ENCODE measurements at regions not wholly inside any gene's neighbourhood (a gene's known extent, or its start where the extent isn't known, plus 50 kb on each side); places are given as distances from the start of the nearest gene placed in this dataset.

DNA sequence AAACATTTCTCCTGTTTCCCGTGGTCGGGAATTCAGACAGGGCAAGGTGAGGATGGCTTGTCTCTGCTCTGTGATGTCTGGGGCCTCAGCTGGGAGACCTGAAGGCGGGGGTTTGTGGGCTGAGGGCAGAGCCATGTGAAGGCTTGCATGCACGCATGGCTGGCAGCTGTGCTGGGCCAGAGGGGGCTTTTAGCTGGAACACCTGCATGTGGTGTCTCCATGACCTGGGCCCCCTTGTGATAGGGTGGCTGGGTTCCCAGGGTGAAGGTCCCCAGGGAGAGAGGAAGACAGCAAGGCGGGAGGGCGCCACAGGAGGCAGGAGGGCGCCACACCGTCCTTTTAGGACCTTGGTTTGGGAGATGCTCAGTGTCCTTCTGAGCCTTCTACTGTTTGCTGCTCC lies 101.6 kb upstream of the PRR23E start:
- Histone ChIP-seq H3K79me2 (ENCODE audit: insufficient read depth, low read length) (no peaks in the 10 kb centered on the region), H3K9ac (ENCODE audit: insufficient read depth, low read length, poor library complexity, severe bottlenecking) (no peak overlapping the region), H3K4me2 (replicated peaks; ENCODE audit: extremely low read depth, low read length, poor library complexity, severe bottlenecking) (no peak overlapping the region), H3K4me1 (ENCODE audit: control insufficient read depth in 1 of 2, insufficient read depth in 2 of 2, low read length in 2 of 2) (no peaks in the 10 kb centered on the region), H3K9me3 (replicated peaks in 1 of 2; ENCODE audit: control insufficient read depth in 1 of 2, insufficient read depth in 1 of 2, low read length in 2 of 2) (no peaks in the 10 kb centered on the region), H3K27me3 (ENCODE audit: control insufficient read depth in 2 of 2, insufficient read depth in 2 of 2, low read length in 2 of 2) (no peaks in the 10 kb centered on the region), H3K4me3 (replicated peaks in 1 of 3; ENCODE audit: low read depth in 2 of 3, low read length in 3 of 3) (no peak overlapping the region), H2AFZ (ENCODE audit: insufficient read depth, low read depth, low read length, poor library complexity, severe bottlenecking) (no peak overlapping the region), H3K27ac (ENCODE audit: low read depth in 1 of 2, low read length in 2 of 2) (no peak overlapping the region), H3K36me3 (replicated peaks in 1 of 2; ENCODE audit: control insufficient read depth in 1 of 2, insufficient read depth in 2 of 2, low read length in 2 of 2) (no peaks in the 10 kb centered on the region), H4K20me1 (ENCODE audit: insufficient read depth, low read length) (no peaks in the 10 kb centered on the region)
- DNase-seq = no peak
- TF ChIP-seq, protein P1, sequence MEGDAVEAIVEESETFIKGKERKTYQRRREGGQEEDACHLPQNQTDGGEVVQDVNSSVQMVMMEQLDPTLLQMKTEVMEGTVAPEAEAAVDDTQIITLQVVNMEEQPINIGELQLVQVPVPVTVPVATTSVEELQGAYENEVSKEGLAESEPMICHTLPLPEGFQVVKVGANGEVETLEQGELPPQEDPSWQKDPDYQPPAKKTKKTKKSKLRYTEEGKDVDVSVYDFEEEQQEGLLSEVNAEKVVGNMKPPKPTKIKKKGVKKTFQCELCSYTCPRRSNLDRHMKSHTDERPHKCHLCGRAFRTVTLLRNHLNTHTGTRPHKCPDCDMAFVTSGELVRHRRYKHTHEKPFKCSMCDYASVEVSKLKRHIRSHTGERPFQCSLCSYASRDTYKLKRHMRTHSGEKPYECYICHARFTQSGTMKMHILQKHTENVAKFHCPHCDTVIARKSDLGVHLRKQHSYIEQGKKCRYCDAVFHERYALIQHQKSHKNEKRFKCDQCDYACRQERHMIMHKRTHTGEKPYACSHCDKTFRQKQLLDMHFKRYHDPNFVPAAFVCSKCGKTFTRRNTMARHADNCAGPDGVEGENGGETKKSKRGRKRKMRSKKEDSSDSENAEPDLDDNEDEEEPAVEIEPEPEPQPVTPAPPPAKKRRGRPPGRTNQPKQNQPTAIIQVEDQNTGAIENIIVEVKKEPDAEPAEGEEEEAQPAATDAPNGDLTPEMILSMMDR (IDR thresholded peaks at IDR 0.05) = no peak
- Mint-ChIP-seq H3K4me3 (no peak overlapping the region), H3K9me3 (peaks cover 0 to 7% (median 3%) of the 10 kb centered on the region in 7 donors), H3K27me3 (ENCODE audit: low read depth in 3 of 3) (peaks cover 6 to 10% (median 8%) of the 10 kb centered on the region in 3 donors), H3K27ac (no peak overlapping the region), H3K4me1 (peaks cover 3% of the 10 kb centered on the region), H3K36me3 (no peaks in the 10 kb centered on the region)
- intact Hi-C loops (cut with micrococcal nuclease) = no loop called here
- WGBS (ENCODE audit: insufficient coverage) = 89% methylated on average over 3 of the region's 8 CpGs

DNA sequence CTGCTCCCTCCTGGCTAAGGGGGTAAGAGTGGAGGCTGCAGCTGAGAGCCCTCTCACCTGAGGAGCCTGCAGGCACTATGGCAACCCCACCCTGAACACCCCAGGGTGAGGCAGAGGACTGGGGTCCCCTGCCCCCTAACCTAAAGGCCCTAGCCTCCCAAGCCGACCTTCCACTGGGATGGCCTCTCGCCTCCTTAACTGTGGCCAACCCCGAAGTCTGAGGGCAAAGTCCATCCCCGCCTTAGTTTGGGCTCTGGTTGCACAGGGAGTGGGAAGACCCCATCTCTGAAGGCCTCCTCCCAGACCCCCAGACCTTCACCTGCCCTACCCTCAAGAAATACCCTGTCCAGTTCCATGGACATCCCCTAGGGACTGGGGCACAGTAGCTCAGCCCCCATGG lies 100.6 kb upstream of the PRR23E start:
- Mint-ChIP-seq H3K9me3 (peaks cover 0 to 7% (median 3%) of the 10 kb centered on the region in 7 donors), H3K27ac (no peak overlapping the region), H3K4me3 (no peak overlapping the region), H3K4me1 (peaks cover 3% of the 10 kb centered on the region), H3K36me3 (no peaks in the 10 kb centered on the region), H3K27me3 (ENCODE audit: low read depth in 3 of 3) (peaks cover 6 to 10% (median 8%) of the 10 kb centered on the region in 3 donors)
- TF ChIP-seq, protein P1 (IDR thresholded peaks at IDR 0.05) = no peak
- H3K4me2 ChIP-seq (replicated peaks; ENCODE audit: extremely low read depth, low read length, poor library complexity, severe bottlenecking) = no peak overlapping the region
- H4K20me1 ChIP-seq (ENCODE audit: insufficient read depth, low read length) = no peaks in the 10 kb centered on the region
- no peaks in the 10 kb centered on the region for H3K9me3 ChIP-seq (replicated peaks in 1 of 2; ENCODE audit: control insufficient read depth in 1 of 2, insufficient read depth in 1 of 2, low read length in 2 of 2)
- H3K27me3 ChIP-seq (ENCODE audit: control insufficient read depth in 2 of 2, insufficient read depth in 2 of 2, low read length in 2 of 2) = no peaks in the 10 kb centered on the region
- no peak overlapping the region for H3K27ac ChIP-seq (ENCODE audit: low read depth in 1 of 2, low read length in 2 of 2)
- H3K4me3 ChIP-seq (replicated peaks in 1 of 3; ENCODE audit: low read depth in 2 of 3, low read length in 3 of 3) = no peak overlapping the region
- intact Hi-C loops (cut with micrococcal nuclease) = no loop called here
- WGBS (ENCODE audit: insufficient coverage) = 88% methylated on average over 4 of the region's 4 CpGs
- no peaks in the 10 kb centered on the region for H3K36me3 ChIP-seq (replicated peaks in 1 of 2; ENCODE audit: control insufficient read depth in 1 of 2, insufficient read depth in 2 of 2, low read length in 2 of 2)
- no peak for DNase-seq
- H3K79me2 ChIP-seq (ENCODE audit: insufficient read depth, low read length) = no peaks in the 10 kb centered on the region
- H2AFZ ChIP-seq (ENCODE audit: insufficient read depth, low read depth, low read length, poor library complexity, severe bottlenecking) = no peak overlapping the region
- H3K4me1 ChIP-seq (ENCODE audit: control insufficient read depth in 1 of 2, insufficient read depth in 2 of 2, low read length in 2 of 2) = no peaks in the 10 kb centered on the region
- no peak overlapping the region for H3K9ac ChIP-seq (ENCODE audit: insufficient read depth, low read length, poor library complexity, severe bottlenecking)

Data from CD14-positive monocyte (primary cell).